Fibroblast of the conjunctiva (primary cell): ENCODE measurements at regions not wholly inside any gene's neighbourhood (a gene's known extent, or its start where the extent isn't known, plus 50 kb on each side); places are given as distances from the start of the nearest gene placed in this dataset.
A peak's percentile ranks its signal among the peaks of the same experiment; 100 is the strongest.
"Not testable (repeated sequence)": the region's sequence is repeated elsewhere in the genome, so short reads cannot be mapped to it uniquely, and the experiment has no call there.

Experiments
- DNase-seq: peaks from one replicate; pipeline ENCODE4 v3.0.0-alpha.2; 2010; ENCODE audit warnings: low read depth

DNA sequence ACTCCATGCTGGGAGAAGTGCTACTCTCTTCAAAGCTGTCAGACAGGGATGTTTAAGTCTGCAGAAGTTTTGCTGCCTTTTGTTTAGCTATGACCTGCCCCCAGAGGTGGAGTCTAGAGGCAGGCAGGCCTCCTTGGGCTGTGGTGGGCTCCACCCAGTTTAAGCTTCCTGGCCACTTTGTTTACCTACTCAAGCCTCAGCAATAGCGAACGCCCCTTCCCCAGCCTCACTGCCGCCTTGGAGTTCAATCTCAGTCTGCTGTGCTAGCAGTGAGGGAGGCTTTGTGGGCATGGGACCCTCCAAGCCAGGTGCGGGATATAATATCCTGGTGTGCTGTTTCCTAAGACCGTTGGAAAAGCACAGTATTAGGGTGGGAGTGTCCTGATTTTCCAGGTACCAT is 715.9 kb downstream of the IPMK start:
- not testable (repeated sequence) for DNase-seq

DNA sequence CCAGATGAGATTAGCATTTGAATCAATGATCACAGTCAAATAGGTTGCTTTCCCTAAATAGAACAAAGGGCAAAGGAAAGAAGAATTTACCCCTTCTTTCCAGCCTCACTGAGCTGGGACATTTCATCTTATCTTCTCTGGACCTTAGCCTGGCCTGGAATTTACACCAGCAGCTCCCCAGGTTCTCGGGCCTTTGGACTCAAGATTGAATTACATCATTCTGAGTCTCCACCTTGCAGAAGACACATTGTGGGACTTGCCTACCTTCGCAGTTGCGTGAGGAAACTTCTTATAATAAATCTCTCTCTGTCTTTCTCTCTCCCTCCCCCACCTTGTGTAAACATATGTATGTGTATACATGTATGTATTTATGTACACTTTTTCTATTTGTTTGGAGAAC is 732.4 kb downstream of the IPMK start:
- no peak for DNase-seq

DNA sequence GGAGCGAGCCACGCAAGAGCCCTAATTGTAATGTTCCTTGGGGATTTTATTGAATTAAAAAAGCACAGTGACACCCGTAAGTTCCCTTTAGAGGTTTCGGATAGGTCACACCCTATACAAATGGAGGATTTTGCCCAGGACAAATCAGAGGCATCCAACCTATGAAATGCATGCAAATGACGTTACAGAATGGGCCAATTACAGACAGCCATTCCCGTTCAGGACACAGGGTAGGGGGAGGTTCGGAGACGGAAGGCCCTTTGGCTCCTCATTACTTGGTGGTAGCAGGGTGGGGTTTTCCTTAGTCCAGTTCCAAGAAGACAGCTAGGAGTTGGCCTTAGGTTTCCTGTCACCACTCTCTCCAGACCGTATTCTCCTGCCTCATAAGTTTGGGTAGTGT is 754.1 kb downstream of the IPMK start:
- DNase-seq = no peak

DNA sequence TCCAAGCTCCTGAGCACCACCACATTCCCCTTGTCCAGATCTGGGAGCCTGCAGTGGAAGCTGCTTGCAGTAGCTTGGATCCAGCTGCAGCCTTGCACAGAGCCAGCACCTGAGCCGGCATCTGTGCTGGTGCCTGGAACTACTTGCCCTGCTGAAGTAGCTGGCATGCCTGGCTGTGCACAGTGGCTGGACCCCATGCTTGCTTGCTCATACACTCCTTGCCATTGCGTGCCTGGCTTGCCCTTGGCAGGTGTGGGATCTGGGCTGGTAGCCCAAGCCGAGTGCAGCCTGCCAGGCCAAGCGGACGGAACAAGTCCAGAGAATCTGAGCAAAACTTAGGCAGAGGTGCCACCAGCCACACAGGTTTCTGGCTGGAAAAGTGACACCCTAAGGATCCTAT is 759.9 kb downstream of the IPMK start:
- DNase-seq = no peak

DNA sequence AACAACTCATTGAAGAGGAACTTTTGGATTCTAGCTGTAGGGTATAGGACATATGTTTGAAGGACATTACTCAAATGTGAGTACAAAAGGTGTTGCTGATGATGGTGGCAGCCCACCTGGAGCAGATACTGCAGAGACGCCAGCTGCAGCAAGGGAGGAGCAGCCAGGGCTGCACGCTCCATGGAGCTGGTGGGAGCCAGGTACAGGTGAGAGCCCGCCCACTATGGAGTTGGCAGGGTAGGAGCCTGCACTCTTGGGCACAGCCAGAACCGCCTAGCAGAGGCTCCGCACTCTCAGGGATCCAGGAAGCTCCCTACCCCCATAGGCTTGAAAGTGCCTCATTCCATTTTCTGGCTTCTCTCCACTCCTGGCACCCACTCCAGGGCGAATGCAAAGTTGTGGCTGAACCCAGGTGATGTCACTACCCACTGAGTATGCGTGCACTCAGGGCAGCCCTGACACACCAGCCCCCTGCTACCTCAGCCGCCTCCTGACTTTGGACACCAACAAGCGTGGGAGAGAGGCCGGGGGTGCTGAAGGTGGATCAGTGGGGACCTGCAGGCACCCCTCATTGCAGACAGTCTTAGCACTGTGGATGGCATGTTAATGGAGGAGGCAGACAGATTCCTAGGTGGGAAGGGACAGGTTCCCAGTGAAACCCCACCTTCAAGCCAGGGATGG is 761.1 kb downstream of the IPMK start:
- DNase-seq = no peak

DNA sequence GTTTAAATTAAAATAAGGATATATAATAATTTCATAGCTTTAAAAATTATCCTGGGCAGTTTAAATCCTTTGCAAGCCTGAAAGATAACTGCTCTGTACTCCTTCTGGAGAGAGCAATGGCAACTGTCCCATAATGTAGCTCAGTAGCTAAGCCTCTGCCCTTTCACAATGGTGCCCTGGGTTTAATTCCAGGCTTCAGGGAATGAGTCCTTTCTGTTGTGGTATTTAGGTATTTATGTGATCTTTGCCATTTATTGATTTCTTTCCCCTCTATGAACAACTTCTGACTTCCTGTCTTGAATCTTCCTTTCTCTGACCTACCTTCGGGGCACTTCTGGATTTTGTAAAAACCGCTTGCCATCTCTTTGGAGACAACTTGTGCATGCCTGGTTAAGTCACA is 773.2 kb downstream of the IPMK start:
- no peak for DNase-seq

DNA sequence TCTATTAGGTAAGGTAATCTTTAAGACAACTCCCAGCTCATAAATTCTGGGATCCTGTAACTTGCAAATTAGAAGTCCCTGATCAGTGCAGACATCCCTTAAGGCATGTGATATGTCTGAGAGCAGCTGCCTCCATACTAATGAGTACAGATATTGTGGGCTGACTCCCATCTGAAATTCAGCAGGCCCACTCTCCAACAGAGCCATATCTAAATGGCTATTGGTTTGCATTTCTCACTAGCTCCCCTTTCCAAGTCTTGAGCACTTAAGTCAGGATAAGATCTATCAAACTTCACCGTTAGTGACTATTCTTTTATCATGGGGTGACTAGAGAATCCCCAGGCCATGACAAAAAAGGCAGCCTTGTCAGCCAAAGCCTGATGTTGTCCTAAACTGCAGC is 785.4 kb downstream of the IPMK start:
- no peak for DNase-seq

DNA sequence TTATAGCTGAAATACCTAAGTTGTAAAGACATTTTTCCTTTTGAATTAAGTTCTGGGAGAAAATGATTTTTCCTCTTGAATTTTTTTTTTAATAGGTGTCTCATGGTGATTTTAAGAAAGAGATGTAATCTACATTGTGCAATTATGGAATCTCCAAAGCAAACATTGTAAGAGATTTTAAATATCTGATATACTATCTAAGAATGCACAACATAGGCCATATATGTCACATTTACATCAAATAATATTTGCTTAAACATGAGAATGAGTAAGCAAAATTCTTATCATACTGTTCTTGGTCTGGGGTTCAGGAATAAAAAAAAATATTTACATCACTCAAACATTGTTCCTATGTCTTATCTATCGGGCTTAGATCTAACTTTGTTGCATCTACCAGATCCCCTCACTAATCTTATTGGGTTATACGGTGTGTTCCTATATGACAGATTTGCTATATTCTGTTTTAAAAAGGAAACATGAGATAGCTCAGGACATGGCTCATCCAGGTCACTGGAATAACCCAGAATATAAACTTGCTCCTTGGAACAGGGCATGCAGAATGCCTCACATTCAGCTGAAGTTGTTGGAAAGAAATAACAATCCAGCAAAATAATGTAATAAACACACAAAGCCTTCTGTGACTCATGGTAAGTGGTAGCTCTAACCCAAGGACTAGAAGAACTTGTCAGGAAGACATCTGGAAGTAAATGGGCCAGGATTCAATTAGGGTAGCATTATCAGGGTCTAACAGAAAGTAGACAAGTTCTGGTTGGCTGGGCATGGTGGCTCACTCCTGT is 794.7 kb downstream of the IPMK start:
- no peak for DNase-seq

DNA sequence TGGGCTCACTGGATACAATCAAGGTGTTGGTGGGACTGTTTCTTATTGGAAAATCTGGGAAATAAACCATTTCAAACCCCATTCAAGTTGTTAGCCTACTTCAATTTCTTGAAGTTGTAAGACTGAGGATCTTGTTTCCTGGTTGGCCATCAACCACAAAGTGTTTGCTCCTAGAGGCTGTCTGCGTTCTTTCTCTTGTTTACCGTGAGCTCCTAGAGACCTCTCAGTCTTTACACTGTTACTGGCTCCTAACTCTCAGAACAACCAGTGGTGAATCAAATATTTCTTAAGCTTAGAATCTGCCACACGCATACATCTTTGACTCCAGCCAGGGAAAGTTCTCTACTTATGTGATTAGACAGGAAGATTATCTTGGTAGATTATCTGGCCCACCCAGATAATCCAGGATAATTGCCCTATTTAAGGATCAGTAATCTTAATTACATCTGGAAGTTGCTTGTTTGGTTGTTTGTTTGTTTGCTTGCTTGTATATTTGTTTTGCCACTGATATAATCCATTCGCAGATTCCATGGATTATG is 798.7 kb downstream of the IPMK start:
- DNase-seq = no peak

DNA sequence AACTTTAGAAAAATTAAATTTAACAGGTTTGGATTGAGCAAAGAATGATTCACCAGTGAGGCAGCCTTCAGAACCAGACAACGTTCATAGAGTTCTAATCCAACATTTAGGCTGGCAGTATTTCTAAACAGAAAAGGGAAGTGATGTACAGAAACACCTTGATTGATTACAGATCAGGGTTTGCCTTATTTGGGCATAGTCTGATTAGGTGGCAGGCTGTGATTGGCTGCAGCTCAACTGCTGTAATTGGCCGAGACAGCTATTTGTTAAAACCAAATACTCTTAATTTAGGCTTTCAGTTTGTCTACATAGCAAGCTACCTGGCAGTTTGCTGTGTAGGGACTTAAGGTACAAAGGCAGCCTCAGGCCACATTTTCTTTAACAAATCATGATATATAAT is 802.5 kb downstream of the IPMK start:
- DNase-seq = no peak

DNA sequence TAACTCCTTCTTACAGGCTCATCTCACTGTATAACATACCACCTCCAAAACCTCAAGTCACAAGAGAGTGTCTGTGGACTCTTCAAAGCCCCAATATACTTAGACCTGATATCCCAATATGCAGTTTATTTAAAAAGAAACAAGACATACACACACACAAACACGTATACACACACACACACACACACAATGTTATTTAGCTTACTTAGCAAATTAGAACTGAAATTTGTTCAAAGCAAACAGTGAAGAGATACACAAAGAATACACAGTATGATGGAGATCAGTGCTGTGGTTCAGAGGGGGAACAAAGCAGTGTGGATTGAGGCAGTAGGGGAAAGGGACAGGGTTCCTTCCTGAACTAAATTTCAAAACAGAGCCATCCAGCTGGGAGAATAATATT is 807.2 kb downstream of the IPMK start:
- no peak for DNase-seq

DNA sequence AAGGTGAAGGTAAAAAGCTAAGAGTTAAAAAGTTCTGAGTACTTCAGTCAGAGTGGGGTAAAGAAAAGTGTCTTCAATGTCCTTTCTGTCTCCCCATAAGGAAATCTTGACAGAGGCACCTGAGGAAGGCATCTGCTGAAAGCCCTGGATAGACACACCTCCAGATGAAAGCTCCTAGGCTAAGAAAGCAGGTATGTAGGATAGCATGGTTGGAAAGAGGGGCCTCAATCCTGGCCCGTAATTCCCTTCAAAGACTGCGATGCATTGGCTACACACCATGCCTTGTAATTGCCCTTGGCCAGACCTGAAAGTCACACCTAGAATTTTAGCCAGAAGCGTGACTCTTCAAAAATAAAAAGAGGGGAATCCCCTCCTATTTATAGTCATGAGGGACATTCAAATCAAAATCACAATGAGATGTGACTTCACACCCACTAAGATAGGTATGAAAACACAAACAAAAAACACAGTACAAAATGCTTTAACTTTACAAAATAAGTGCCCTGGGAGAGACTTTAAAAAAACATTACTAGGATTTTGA is 809.7 kb downstream of the IPMK start:
- DNase-seq = no peak

DNA sequence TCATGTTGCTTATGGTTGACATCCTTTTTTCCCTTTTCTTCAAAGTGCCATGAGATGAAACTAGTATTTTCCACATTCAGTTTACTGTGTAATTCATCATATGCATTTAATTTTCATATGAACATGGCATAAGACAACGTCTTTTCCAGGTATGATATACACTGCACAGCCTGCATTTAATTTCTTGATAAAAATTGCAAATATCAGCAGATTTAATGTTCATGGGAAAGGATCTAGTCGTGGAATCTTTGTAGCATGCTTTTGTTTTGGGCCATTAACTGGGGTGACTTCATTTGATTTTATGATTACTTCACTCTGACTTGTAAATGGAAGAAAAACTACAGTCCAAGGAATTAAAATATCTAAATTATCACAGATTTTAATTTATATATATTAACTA is 837.3 kb downstream of the IPMK start:
- no peak for DNase-seq

DNA sequence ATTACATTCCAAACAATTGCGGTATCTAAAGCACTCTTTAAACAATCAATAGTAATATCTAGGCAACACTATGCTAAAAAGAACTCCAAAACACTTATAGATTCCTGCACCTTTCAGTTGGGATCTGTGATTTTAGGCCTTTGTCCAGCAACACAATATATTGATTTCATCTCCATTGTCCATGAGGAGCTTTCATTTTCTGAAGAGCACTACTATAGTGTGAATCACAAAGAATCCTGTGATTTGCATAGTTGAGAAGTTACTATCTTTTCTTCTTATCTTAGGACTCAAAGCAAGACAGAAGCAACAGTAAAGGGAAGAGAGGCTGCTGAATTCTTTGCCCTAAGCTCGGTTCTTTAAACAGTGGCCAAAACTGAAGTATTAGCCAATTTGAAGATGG is 846.8 kb downstream of the IPMK start:
- no peak for DNase-seq

DNA sequence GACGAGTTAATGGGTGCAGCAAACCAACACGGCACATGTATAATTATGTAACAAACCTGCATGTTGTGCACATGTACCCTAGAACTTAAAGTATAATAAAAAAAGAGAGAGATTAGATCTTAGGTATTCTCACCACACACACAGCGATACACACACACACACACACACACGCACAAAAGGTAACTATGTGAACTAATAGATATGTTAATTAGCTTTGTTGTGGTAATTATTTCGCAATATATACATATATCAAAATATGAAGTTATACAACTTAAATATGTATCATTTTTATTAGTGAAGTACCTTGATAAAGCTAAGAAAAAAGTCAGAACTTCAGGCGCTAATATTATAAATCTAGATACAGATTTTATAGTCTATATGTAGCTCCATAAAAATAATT is 849.2 kb downstream of the IPMK start:
- no peak for DNase-seq

DNA sequence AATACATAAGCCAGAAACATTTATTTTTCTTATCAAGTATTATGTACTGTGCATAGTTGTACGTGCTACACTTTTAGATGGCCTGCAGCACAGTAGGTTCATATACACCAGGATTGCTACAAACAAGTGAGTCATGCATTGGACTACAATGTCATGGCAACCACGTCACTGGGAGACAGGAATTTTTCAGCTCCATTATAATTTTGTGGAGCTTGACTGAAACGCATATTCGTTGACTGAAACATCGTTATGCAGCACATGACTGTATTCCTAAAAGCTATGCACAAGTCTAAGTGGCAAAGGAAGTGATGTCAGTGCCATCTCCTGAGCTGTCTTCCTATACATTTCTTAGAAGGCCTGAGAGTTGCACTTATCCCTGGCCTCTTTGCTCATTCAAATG is 871.8 kb downstream of the IPMK start:
- no peak for DNase-seq

DNA sequence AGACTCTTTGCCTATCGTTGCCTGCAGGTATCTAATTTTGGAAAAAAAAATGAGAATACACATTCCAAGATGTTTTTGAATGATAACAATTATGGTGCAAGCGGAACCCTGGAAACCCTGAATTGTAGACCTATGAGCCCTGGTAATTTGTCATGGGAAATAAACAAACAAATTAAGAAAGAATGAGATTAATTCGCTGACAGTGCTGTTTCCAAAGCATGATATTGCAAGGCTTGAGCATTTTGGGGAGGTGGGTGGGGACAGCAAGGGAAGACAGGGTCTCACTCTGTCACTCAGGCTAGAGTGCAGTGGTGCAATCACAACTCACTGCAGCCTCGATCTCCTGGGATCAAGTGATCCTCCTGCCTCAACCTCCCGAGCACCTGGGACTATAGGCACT is 900.3 kb downstream of the IPMK start:
- DNase-seq = no peak

DNA sequence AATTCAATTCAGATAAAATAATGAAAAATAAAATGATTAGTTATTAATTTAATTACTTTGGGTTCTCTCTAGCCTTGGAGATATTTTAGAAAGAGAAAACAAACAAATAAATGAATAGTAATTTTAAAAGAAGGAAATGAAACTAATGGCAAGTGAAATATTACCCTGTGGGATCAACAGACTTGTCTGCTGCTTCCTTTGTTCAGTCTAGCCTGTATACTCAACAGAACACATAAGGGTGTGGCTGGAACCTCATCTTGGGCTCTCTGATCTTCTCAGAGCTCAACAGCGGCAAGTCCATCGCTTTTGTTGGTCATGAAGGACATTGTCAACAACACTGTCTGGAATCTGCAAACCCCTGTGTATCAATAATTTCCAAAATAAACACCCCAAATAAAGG is 904.9 kb downstream of the IPMK start:
- DNase-seq = no peak

DNA sequence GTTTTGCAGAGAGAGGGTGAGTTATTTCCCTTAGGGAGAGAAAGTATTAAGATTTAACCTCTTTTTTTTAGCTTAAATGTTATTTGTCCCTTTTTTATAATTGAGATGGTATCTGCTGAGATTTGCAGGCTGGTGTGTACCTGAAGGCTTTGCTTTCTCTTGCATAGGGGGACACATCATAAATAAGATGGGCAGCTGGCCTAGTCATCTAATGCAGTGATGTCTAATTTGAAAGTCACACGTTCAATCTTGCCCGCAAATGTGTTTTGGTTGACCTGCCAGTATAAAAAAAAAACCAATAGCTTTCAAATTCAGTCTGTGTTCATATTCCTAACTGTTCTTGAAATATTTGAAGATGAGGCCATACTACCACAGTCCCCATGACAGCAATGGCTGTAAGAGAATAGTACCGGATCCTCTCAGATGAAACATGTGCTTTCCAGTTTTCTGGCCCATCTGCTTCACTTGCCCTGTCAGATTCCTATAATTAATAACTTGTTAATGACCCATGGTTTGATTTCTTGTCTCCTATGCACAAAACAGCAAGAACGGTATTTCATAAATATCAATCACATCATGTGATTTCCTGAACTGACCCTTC is 914.2 kb downstream of the IPMK start:
- no peak for DNase-seq

DNA sequence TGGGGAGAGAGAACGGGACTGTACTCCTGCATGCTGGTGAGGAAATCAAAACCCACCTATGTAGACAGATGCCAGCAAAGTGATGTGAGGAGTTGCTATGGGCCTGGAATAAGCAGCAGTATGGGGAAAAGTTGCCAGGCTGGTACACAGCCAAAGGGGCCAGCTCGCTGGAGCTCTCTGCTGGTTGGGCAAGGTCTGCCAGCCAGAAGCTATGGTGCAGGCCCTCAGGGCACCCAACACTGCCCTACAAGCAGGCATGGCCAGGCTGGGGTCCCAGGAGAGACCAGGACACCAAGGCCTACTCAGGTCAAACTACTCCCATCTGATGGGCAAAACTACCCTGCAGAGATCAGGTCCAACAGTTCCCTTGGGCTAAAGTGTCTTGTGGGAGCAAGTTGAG is 916.6 kb downstream of the IPMK start:
- DNase-seq = no peak

DNA sequence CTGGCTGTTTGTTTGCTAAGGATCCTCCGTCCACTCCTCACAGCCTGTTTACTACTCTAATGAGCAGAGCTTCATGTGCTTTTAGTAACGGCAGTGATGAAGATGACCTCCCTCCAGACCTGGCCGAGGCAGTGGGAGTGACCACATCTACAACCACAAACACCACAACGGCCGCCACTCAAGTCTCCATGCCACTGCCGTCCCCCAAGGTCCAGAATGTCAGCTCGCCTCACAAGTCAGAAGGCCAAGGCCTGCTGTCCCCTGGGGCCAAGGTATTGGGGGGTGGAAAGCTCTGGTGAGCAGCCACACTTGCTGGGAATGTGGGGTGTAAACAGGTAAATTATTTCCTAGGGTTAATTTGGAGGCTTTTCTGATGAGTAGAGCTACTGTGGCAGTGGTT is 926.4 kb downstream of the IPMK start:
- no peak for DNase-seq

DNA sequence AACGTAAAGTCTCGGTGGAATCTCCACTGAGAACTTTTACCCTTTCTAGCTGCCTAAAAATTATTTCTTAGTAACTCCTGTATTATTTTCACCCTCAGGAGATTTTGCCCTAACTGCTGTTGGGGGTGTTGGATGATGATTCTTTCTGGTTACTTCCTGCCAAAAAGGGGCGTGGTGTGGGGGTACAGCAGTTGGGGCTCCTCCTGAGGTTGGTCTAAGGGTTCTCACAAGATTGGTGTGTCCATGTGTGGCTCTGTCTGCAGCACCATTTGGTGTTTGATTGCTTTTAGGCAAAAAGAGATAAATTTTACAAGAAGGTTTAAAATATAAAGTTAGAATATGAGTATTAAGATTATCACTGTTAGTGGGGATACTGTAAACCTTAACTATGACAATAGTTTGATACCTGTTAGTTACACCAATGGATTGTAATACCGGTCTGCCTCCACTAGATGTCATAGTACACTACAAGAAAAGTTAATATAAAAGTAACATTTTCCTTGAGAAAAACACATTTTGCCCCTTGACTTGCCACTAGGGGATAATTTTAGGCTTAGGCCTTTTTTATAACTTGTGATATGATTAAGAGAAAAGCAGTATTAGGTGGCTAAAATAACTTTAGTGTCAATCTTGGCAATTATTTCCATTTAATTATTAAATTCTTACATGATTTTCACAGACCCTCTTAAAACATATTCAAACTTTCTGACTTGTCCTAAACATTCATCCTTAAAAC is 928.7 kb downstream of the IPMK start:
- peak; percentile 10 for DNase-seq
